ENCODE measurements at regions not wholly inside any gene's neighbourhood (a gene's known extent, or its start where the extent isn't known, plus 50 kb on each side); places are given as distances from the start of the nearest gene placed in this dataset.

GRCh38 chr3:164521644-164522043 is 556.7 kb downstream of the SI start:
- no peaks in the 10 kb centered on the region; the same call in 1 of the 2 replicates for H3K9me3 ChIP-seq (ENCODE audit: control insufficient read depth, insufficient read depth, low read length)
- H3F3A ChIP-seq (ENCODE audit: control insufficient read depth, insufficient read depth), result no peaks in the 10 kb centered on the region
- no peaks in the 10 kb centered on the region for H3K9me2 ChIP-seq (replicated peaks; ENCODE audit: control insufficient read depth, low read length)
- no peaks in the 10 kb centered on the region for H3K36me3 ChIP-seq (ENCODE audit: control insufficient read depth, low read length)
- H3K4me2 ChIP-seq (ENCODE audit: low read length), result no peak overlapping the region
- no peak overlapping the region for H3K4me3 ChIP-seq (ENCODE audit: low read length)
- no peaks in the 10 kb centered on the region for H4K20me1 ChIP-seq (ENCODE audit: control insufficient read depth, insufficient read depth, low read depth, low read length)
- no peaks in the 10 kb centered on the region for H3K27me3 ChIP-seq (ENCODE audit: control insufficient read depth, low read length)
- H3K27ac ChIP-seq (ENCODE audit: low read depth, low read length), result no peak overlapping the region
- H3K79me2 ChIP-seq (ENCODE audit: control insufficient read depth, low read length), result no peaks in the 10 kb centered on the region
- no peak for TF ChIP-seq EZH2phosphoT487 (IDR thresholded peaks at IDR 0.05; ENCODE audit: borderline replicate concordance, low read length)
- H3K4me1 ChIP-seq (ENCODE audit: control insufficient read depth, low read length), result no peaks in the 10 kb centered on the region

GRCh38 chr3:164521139-164521538 is 557.2 kb downstream of the SI start:
- H3K4me2 ChIP-seq (ENCODE audit: low read length), result no peak overlapping the region
- no peak for TF ChIP-seq CTCF (IDR thresholded peaks at IDR 0.05; ENCODE audit: low read depth, low read length, poor library complexity, severe bottlenecking)
- TF ChIP-seq EZH2phosphoT487 (IDR thresholded peaks at IDR 0.05; ENCODE audit: borderline replicate concordance, low read length), result no peak
- H3K9me2 ChIP-seq (replicated peaks; ENCODE audit: control insufficient read depth, low read length), result no peaks in the 10 kb centered on the region
- no peaks in the 10 kb centered on the region for H3K36me3 ChIP-seq (ENCODE audit: control insufficient read depth, low read length)
- H3K4me3 ChIP-seq (ENCODE audit: low read length), result no peak overlapping the region
- H3F3A ChIP-seq (ENCODE audit: control insufficient read depth, insufficient read depth), result no peaks in the 10 kb centered on the region
- H3K27ac ChIP-seq (ENCODE audit: low read depth, low read length), result no peak overlapping the region
- H3K9me3 ChIP-seq (ENCODE audit: control insufficient read depth, insufficient read depth, low read length), result no peaks in the 10 kb centered on the region; the same call in 1 of the 2 replicates
- H3K27me3 ChIP-seq (ENCODE audit: control insufficient read depth, low read length), result no peaks in the 10 kb centered on the region
- no peaks in the 10 kb centered on the region for H3K4me1 ChIP-seq (ENCODE audit: control insufficient read depth, low read length)
- no peaks in the 10 kb centered on the region for H4K20me1 ChIP-seq (ENCODE audit: control insufficient read depth, insufficient read depth, low read depth, low read length)
- no peaks in the 10 kb centered on the region for H3K79me2 ChIP-seq (ENCODE audit: control insufficient read depth, low read length)

- Histone ChIP-seq H3K27me3 (ENCODE audit: control insufficient read depth, low read length) (no peaks in the 10 kb centered on the region), H3F3A (ENCODE audit: control insufficient read depth, insufficient read depth) (no peaks in the 10 kb centered on the region), H3K9me2 (replicated peaks; ENCODE audit: control insufficient read depth, low read length) (no peaks in the 10 kb centered on the region), H3K4me1 (ENCODE audit: control insufficient read depth, low read length) (no peaks in the 10 kb centered on the region), H3K36me3 (ENCODE audit: control insufficient read depth, low read length) (no peaks in the 10 kb centered on the region), H3K27ac (ENCODE audit: low read depth, low read length) (no peak overlapping the region), H3K9me3 (ENCODE audit: control insufficient read depth, insufficient read depth, low read length) (no peaks in the 10 kb centered on the region; the same call in 1 of the 2 replicates), H3K4me2 (ENCODE audit: low read length) (no peak overlapping the region), H3K4me3 (ENCODE audit: low read length) (no peak overlapping the region), H4K20me1 (ENCODE audit: control insufficient read depth, insufficient read depth, low read depth, low read length) (no peaks in the 10 kb centered on the region), H3K79me2 (ENCODE audit: control insufficient read depth, low read length) (no peaks in the 10 kb centered on the region)
- no peak for TF ChIP-seq EZH2phosphoT487 (IDR thresholded peaks at IDR 0.05; ENCODE audit: borderline replicate concordance, low read length)
- TF ChIP-seq CTCF (IDR thresholded peaks at IDR 0.05; ENCODE audit: low read depth, low read length, poor library complexity, severe bottlenecking), result no peak
Observed at GRCh38 chr3:164515256-164515655, 563.0 kb downstream of the SI start.

GRCh38 chr3:164514576-164514975 is 563.7 kb downstream of the SI start:
- Histone ChIP-seq H3K9me2 (replicated peaks; ENCODE audit: control insufficient read depth, low read length) (no peaks in the 10 kb centered on the region), H3K27me3 (ENCODE audit: control insufficient read depth, low read length) (no peaks in the 10 kb centered on the region), H3K9me3 (ENCODE audit: control insufficient read depth, insufficient read depth, low read length) (no peaks in the 10 kb centered on the region; the same call in 1 of the 2 replicates), H4K20me1 (ENCODE audit: control insufficient read depth, insufficient read depth, low read depth, low read length) (no peaks in the 10 kb centered on the region), H3F3A (ENCODE audit: control insufficient read depth, insufficient read depth) (no peaks in the 10 kb centered on the region), H3K79me2 (ENCODE audit: control insufficient read depth, low read length) (no peaks in the 10 kb centered on the region), H3K27ac (ENCODE audit: low read depth, low read length) (no peak overlapping the region), H3K4me2 (ENCODE audit: low read length) (no peak overlapping the region), H3K36me3 (ENCODE audit: control insufficient read depth, low read length) (no peaks in the 10 kb centered on the region), H3K4me3 (ENCODE audit: low read length) (no peak overlapping the region), H3K4me1 (ENCODE audit: control insufficient read depth, low read length) (no peaks in the 10 kb centered on the region)
- TF ChIP-seq CTCF (IDR thresholded peaks at IDR 0.05; ENCODE audit: low read depth, low read length, poor library complexity, severe bottlenecking), result no peak
- no peak for TF ChIP-seq EZH2phosphoT487 (IDR thresholded peaks at IDR 0.05; ENCODE audit: borderline replicate concordance, low read length)

All from DOHH2 (cell line).